GM06990 (cell line): ENCODE measurements at regions not wholly inside any gene's neighbourhood (a gene's known extent, or its start where the extent isn't known, plus 50 kb on each side); places are given as distances from the start of the nearest gene placed in this dataset.
A peak's percentile ranks its signal among the peaks of the same experiment; 100 is the strongest.

Source experiments
- DNase-seq: peaks from one replicate; pipeline ENCODE4 v3.0.0-alpha.2; 2011; ENCODE audit not compliant: insufficient read length; ENCODE audit errors: extremely low read depth
- H3K27me3 ChIP-seq: replicated peaks from 2 replicates; pipeline ENCODE4 v1.6.0; 2011; ENCODE audit warnings: low read length; ENCODE audit not compliant: control insufficient read depth, insufficient read depth
- H3K36me3 ChIP-seq: 2 replicates; pipeline ENCODE4 v1.5.1; 2011; ENCODE audit warnings: low read length; ENCODE audit not compliant: control insufficient read depth, insufficient read depth
- H3K4me3 ChIP-seq: replicated peaks from 2 replicates; pipeline ENCODE4 v1.5.1; 2011; ENCODE audit warnings: low read depth, mild to moderate bottlenecking, control low read depth, low read length
- TF ChIP-seq, protein P1 (sequence below): IDR thresholded peaks from 2 replicates; pipeline ENCODE4 v1.5.1; 2011; ENCODE audit warnings: low read length, control low read depth, mild to moderate bottlenecking, inconsistent platforms; ENCODE audit not compliant: insufficient read depth, poor library complexity, severe bottlenecking

DNA sequence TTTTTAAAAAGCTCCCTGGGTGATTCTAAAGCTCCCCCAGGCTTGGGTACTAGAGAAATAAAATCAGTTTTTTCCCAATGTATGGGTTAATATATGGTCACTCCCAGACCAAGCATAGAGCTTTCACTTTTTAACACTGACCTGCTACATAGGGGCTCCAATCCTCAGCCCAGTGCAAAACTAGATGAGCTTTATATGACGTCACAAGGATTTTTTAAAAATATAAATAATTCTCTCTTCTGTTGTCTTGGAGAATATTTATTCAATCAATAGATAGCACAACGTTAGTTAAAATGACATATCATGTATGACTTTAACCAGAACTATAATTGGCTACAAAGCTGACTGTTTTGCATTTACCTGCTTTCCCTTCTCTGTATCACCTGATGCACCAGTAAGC, 137.9 kb upstream of the TMCC3 start:
- Histone ChIP-seq H3K27me3 (no peaks in the 10 kb centered on the region), H3K4me3 (no peak overlapping the region), H3K36me3 (peaks cover 11% of the 10 kb centered on the region)
- TF ChIP-seq, protein P1, sequence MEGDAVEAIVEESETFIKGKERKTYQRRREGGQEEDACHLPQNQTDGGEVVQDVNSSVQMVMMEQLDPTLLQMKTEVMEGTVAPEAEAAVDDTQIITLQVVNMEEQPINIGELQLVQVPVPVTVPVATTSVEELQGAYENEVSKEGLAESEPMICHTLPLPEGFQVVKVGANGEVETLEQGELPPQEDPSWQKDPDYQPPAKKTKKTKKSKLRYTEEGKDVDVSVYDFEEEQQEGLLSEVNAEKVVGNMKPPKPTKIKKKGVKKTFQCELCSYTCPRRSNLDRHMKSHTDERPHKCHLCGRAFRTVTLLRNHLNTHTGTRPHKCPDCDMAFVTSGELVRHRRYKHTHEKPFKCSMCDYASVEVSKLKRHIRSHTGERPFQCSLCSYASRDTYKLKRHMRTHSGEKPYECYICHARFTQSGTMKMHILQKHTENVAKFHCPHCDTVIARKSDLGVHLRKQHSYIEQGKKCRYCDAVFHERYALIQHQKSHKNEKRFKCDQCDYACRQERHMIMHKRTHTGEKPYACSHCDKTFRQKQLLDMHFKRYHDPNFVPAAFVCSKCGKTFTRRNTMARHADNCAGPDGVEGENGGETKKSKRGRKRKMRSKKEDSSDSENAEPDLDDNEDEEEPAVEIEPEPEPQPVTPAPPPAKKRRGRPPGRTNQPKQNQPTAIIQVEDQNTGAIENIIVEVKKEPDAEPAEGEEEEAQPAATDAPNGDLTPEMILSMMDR: no peak
- no peak for DNase-seq

DNA sequence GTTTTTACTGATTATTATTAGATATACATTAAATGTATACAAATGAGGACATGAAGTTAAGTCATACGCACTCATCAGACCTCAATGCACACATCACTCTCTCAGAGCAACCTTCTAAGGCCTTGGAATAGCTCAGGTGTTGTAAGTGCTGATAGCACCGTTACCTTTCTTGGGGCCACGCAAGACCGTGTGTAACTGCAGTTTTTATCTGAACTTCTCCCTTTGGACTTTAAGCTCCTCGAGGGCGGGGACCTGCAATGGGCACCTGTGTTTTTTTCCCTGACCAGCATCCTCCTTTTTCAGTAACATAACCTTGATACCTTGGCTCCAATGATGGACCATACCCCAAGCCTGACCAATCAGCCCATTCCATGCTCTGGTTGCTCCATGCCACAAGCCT, 136.5 kb upstream of the TMCC3 start:
- TF ChIP-seq, protein P1: no peak

DNA sequence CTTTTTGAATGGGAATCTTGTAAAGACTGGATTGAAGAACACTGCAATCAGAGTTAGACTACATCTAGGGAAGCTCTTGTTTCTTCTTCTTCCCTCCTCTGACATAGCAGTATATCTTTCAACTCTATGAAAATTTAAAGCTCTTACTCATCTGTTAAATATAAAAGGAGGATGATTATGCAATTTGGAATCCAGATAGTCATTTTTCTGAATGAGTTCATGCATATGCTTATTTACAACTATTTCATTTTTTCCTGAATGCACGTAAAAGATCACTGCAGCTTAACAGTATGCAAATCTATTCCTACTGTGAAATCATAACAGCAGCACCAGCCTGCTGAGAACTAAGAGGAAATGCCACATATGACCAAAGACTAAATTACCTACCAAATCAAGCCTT, 133.5 kb upstream of the TMCC3 start:
- peak; percentile 15 for DNase-seq
- H3K27me3 ChIP-seq: no peaks in the 10 kb centered on the region
- TF ChIP-seq, protein P1: no peak
- H3K36me3 ChIP-seq: peaks cover 3% of the 10 kb centered on the region
- H3K4me3 ChIP-seq: no peak overlapping the region

More for the DNA sequence above, 136.5 kb upstream of the TMCC3 start:
- Histone ChIP-seq H3K4me3 (no peak overlapping the region), H3K27me3 (no peaks in the 10 kb centered on the region), H3K36me3 (peaks cover 5% of the 10 kb centered on the region)
- no peak for DNase-seq

DNA sequence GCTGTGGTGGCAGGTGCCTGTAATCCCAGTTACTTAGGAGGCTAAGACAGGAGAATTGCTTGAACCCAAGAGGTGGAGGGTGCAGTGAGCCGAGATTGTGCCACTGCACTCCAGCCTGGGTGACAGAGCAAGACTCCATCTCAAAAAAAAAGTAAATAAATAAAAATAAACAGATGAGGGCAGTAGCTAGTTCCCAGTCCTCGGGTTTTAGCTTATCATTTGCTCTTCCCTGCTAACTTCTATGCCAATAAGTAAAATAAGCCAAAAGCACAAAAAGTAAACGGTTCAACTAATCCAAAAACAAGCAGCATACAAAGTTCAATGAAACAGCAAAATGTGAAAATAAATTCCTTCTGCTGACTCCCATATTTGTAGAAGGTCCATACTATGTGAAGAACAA, 133.0 kb upstream of the TMCC3 start:
- TF ChIP-seq, protein P1: no peak
- Histone ChIP-seq H3K4me3 (no peak overlapping the region), H3K27me3 (no peaks in the 10 kb centered on the region), H3K36me3 (peaks cover 3% of the 10 kb centered on the region)
- DNase-seq: no peak

DNA sequence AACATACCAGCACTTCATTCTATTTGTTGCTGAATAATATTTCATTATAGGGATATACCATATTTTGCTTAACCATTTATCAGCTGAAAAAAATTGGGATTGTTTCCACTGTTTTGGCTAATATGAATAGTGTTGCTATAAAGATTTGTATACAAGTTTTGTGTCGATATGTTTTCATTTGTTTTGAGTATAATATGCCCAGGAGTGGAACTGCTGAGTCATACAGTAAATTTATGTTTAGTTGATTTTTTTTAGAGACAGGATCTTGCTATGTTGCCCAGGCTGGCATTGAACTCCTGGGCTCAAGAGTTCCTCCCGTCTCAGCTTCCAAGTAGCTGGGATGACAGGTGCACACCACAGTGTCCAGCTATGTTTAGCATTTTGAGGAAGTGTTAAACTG, 131.5 kb upstream of the TMCC3 start:
- peaks cover 2% of the 10 kb centered on the region for H3K36me3 ChIP-seq
- TF ChIP-seq, protein P1: no peak
- no peak for DNase-seq
- no peak overlapping the region for H3K4me3 ChIP-seq
- H3K27me3 ChIP-seq: no peaks in the 10 kb centered on the region

DNA sequence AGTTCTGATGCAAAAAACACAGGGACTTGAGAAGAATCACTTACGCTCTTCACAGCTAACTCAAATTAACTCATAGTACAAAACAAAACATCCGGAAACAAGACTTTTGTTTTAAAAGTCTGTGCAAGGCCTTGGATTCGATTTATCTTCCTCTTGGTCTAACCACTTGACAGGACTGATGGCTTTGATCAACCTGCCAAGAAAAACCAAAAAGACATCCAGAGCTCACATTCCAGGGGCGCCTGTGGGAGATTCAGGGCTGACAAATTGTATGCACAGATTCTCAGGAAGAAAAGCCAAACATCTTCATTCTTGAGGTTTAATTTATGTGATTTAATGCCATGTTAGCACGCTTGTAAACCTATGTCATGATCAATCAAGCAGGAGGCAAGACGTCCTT, 129.1 kb upstream of the TMCC3 start:
- Histone ChIP-seq H3K27me3 (no peaks in the 10 kb centered on the region), H3K36me3 (no peaks in the 10 kb centered on the region; the same call in 1 of the 2 replicates), H3K4me3 (no peak overlapping the region)
- no peak for DNase-seq
- TF ChIP-seq, protein P1: no peak
